ENCODE measurements at regions not wholly inside any gene's neighbourhood (a gene's known extent, or its start where the extent isn't known, plus 50 kb on each side); places are given as distances from the start of the nearest gene placed in this dataset.
"Not testable (repeated sequence)": the region's sequence is repeated elsewhere in the genome, so short reads cannot be mapped to it uniquely, and the experiment has no call there.

DNA sequence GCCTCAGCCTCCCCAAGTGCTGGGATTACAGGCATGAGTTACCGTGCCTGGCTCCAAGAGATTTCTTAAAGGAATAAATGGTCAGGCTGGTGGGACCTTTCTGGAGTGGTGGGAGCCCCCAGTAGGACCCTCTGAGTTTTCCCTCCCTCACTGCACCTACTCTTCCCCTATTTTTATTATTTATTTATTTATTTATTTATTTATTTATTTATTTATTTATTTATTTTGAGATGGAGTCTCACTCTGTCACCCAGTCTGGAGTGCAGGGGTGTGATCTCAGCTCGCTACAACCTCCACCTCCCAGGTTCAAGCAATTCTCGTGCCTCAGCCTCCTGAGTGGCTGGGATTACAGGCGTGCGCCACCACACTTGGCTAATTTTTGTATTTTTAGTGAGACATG lies 678.2 kb downstream of the TYW1 start:
- DNase-seq (ENCODE audit: low spot score) = not testable (repeated sequence)

DNA sequence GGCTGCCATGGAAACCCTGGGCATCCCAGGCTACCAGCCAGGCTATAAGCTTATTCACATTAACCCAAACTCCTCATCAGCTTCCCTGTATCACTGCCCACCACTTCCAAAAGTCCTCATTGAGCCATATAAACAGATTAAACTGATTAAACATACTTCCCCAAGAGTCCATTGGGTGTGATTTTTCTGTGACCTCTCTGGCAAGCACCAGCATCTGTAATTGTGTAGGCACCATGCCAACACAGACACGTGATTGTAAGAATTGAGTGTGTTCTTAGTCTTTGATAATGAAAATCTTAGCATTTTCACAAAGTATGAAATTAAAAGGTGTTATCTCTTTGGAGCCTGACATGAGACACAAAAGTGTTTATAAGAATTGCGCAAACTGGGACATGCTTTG lies 679.3 kb downstream of the TYW1 start:
- no peak for DNase-seq (ENCODE audit: low spot score)

DNA sequence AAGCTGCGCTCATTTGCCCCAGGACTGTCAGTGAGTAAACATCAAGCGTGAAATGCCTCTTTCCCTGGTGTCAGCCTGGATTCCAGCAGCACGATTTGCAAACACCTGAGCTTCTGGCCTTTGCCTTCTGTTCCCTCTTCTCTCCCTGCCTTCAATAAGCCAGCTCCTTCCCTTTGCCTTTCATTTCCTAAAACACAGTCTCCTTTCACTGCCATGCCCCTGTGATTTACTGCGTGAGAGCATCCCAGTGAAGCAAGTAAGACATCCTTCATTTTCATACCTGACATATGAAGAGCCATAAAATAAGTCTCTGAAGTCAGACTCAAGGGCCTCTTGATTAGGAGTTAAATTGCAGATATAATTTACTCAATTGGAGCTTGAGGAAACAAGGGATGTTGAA lies 681.8 kb downstream of the TYW1 start:
- no peak for DNase-seq (ENCODE audit: low spot score)

DNA sequence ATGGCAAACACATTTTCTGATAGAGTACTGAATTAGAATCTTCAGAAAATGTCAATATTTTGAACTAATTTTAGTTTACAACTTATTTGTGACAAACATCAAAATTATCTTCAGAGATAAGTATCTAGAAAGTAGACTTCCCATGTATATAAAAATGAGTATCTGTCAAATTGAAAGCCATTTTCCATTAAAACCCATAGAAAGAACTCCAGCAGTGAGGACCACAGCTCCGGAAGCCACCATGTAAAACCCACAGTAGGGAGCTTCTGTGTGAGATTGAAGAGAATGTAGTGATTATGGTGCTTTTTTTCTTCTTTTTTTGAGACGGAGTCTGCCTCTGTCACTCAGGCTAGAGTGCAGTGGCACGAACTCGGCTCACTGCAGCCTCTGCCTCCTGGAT lies 687.0 kb downstream of the TYW1 start:
- DNase-seq (ENCODE audit: low spot score) = no peak

DNA sequence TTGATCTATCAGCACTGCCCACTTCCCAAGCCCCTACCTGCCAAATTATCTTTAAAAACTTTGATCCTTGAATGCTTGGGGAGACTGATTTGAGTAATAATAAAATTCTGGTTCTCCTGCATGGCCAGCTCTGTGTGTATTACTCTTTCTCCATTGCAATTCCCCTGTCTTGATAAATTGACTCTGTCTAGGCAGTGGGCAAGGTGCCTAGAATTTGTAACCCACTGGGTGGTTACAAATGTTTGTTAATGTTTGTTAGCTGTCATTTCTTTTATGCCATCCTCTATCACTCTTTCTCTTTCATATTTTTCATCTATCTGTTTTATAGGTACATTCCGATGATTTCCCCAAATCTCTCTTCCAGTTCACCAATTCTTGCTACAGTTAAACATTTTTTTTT lies 694.1 kb downstream of the TYW1 start:
- DNase-seq (ENCODE audit: low spot score) = no peak

DNA sequence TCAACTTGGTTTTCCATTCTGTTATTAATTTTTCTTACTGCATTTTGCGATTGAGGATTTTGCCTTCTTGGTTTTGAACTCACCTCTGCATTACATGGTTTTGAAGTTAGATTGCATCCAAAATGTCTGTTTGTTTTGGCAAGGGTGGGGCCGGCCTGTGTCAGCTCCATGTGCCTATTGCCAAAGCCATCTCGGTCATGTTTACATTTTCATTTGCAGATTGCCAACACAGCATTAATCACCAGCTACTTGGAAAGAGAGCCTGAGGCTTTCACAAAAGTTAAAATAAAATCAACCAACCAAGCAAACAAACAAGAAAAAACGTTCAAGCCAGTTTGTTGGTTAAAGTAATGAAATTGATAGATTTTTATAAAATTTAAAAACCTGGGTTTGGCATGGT lies 695.8 kb downstream of the TYW1 start:
- no peak for DNase-seq (ENCODE audit: low spot score)

DNA sequence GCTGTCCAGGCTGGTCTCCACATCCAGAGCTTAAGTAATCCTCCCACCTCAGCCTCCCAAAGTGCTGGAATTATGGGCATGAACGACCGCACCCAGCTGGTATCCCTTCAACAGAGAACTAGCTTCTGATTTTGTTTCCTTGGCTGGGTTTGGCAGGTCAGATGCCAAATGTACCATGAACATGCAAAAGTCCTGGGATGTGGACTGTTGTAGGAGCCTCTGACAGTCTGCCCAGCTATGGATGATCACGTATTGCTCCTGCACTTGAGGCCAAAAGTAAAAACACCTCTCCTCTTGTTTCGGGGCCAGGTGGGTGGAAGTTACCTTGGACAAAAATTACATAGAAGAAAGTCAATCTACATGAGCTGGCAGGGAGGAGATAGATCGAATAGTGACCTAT lies 699.5 kb downstream of the TYW1 start:
- no peak for DNase-seq (ENCODE audit: low spot score)

DNA sequence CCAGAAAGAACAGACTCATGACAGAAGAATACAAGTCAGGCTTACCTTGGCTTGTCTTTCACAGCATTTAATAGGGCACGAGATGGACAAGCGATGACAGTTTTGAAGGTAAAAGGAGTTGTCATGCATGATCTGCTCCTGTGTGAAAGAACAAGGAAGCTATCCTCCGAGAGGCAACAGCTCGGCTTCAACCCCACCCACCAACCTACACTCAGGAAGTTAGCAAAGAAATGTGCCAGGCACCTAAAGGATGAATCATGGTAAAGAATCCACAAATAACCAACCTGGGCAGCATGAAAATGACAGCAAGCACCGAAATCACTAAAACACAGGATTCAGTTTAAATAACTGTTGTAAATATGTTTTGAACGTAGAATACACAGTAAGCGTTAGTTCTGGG lies 700.2 kb downstream of the TYW1 start:
- DNase-seq (ENCODE audit: low spot score) = no peak

DNA sequence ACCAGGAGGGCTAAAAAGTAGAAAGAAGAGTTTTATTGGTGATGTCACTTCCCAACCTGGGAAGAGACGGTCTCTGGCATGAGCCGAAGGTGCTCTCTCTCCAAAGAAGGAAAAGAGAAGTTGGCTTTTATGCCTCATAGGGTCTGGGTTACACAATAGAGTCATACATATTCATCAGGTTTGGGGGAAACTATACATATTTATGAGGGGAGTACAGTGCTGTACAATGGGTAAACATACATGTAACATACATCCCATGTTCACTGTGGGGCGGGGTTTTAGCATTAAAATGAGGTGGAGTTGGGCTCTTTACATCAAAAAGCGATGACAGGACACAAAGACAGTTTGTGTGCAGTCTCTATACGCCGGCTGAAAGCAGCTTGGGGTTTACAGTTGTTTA lies 701.7 kb downstream of the TYW1 start:
- no peak for DNase-seq (ENCODE audit: low spot score)

DNA sequence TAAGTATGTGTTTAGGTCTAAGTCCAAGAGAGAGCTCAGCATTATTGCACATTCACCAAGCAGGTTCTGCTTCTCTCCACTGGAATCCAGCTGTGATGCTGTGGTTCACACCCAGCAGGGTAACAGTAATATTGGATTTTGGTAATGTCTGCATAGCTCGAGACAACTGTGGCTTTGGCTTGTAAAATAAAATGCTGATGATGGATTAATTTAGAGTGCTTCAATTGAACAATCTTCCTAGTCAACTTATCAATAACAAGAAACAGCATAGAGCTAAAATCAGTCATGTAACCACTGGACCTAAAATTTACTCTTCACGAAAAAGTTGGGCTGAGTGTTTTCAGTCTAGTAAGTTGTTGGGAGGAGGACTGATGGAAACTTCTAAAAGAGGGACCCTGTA lies 709.2 kb downstream of the TYW1 start:
- DNase-seq (ENCODE audit: low spot score) = no peak

DNA sequence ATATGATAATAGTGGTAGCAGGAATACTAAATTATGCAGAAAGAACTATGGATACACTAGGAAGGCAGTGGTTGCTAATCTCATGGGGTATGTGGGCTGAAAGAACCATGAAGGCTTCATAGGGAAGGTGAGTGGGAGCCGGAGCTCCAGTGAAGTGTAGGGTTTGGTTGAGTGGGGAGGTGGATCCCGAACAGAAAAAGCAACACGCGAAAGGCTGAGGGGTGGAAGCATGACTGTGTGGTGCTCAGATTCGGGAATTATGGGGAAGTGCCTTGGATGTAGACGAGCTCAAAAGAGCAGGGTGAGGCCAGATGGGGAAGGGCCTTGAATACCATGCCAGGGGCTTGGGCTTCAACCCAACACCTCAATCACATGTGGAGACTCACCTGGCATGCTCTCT lies 715.1 kb downstream of the TYW1 start:
- no peak for DNase-seq (ENCODE audit: low spot score)

DNA sequence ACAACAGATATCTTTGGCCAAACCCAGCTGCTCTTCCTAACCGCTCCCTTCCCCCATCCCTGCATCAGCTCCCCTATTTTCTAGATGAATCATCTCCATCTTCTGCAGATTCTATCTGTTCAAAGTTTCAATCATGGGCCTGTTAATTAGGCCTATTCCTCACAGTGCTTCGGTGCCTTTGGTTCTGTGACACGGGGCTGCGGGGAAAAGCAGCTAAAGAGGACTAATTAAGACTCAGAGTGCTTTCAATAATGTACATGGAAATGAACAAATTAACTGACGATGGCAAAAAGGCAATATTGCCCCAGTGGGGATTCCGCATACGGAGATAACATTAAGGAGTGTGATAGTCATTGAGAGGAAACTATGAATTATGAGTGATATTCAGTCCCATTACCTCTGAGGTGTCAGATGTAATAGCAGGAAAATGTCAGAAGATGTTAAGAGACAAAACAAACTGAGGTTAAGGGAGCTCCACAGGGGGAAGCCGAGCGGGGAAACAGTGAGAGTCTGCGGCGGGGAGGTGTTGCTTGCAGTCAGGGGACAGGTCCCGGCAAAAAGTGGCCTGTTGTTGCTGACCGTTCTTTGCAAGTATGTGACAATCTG lies 716.9 kb downstream of the TYW1 start:
- no peak for DNase-seq (ENCODE audit: low spot score)

DNA sequence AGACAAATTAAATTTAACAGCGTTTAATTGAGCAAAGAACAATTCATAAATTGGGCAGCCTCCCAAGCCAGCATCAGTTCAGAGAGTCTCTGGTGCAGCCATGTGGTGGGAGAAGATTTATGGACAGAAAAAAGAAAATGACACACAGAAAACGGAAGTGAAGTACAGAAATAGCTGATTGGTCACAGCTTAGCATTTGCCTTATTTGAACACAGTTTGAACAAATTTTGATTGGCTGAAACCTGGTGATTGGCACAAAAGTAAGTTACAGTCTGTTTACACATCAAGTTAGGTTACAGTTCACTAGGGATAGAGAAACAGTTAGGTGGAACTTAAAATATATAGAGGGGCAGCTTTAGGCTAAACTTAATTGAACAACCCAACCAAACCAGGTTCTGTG lies 720.1 kb downstream of the TYW1 start:
- no peak for DNase-seq (ENCODE audit: low spot score)

DNA sequence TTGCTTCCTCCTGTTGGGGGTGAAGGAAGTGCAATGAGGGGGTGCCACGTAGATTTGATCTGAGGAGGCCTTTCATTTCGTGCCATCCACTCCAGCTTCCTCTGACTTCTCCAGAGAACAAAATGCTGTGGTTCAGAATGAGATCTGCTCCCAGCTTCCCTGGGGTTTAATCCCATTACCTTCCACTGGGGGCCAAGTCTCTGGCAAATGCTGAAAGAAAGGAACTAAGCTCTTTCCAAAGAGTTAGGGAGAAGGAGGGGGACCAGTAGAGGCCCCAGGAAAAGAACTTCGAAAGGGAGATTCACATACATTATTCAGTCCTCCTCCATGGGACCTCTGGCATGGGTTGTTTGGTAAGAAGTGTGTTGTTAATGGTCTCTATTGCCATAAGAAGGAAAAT lies 727.0 kb downstream of the TYW1 start:
- no peak for DNase-seq (ENCODE audit: low spot score)

DNA sequence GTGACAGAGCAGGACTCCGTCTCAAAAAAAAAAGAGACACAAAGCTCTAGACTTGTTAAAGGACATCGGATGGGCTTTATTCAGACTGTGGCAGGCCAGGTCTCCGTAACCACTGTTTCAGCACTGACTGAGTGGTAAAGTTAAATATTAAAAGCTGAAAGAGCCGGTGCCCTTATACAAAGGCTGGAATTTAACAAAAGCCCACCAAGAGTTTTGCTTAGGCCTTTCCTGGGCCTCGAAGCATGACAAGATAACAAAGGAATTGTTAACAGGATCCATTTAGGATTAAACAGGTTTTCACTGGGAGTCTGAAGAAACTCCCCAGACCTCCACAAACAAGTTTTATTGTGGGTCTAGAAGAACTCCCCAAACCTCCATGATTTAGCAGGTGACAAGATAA lies 727.8 kb downstream of the TYW1 start:
- DNase-seq (ENCODE audit: low spot score) = no peak

DNA sequence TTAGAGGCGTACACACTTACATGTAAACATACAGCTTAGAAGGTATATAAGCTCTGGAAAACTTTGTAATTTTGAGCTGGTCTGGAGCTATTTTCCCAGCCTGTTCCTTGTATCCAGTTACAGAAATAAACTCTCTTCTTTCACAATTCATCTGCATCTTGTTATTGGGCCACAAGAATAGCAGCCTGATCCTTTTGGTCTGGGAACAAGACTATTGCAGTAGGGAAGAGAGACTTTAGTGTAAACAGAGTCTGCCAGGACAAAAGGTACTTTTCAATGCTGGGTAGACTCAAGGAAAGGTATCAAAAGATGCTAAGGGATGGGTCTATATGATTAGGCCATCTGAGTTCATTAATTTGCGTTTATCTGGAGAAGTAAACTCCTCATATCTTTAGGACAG lies 728.3 kb downstream of the TYW1 start:
- no peak for DNase-seq (ENCODE audit: low spot score)

DNA sequence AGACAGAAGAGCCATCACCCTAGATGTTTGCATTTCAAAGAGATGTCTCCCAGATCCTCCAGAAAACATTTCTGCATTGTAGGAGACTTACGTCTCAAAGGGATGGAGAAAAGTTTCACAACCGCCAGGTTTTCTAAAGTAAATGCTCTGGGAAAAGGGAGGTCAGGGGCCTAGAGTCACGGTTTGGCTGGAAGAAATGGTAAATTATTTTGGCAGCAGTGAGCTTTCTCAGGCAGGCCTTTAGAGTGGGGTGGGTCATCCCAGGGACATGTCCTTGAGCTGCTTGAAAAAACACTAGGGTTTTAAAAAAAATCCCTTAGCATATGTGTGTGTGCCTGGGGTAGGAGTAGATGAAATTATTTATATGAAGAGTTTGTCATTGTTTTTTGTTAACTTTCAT lies 728.8 kb downstream of the TYW1 start:
- DNase-seq (ENCODE audit: low spot score) = no peak

DNA sequence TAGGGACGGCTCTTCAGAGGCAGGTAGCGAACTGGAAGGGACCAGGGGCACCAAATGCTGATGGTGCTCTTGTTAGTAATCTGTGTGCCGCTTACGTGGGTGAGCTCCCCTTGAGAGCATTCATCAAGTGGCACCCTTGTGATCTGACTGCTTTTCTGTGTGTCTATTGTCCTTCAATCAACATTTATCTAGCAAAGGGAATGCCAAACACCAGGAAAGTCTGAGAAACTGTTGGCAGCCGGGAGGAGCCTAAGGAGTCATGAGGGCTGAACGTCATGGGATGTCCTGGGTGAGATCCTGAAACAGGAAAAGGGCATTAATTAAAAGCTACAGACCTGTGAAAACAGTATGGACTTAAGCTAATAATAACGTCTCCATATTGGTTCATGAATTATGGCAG lies 733.1 kb downstream of the TYW1 start:
- DNase-seq (ENCODE audit: low spot score) = no peak

DNA sequence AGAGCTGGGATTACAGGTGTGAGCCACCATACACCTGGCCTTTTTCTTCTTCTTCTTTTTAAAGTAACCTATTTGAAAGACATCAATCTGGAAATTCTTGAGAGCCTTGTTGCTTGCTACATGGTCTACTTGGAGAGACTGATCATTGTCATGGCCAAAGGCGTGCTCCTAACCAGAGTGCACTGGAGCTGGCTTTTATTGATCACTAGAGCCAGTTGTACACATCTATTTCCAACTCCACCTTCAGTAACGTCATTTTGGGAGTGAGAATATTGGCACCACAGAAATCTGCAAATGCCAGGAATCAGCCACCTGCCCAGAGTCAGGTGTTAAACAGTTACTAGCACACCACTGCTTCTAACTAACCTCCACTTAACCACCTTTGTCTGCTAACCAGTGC lies 735.1 kb downstream of the TYW1 start:
- DNase-seq (ENCODE audit: low spot score) = no peak

DNA sequence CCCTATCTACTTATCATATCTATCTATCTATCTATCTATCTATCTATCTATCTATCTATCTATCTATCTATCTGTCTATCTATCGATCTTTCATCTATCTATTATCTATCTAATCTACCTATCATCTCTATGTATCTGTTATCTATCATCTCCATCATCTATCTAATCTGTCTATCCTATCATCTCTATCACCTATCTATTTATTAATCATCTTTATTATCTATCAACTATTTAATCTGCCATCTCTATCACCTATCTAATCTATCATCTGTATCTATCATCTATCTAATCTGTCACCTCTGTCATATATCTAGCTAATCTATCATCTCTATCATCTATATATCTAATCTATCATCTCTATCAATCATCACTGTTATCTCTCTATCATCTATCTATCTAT lies 736.3 kb downstream of the TYW1 start:
- DNase-seq (ENCODE audit: low spot score) = no peak

DNA sequence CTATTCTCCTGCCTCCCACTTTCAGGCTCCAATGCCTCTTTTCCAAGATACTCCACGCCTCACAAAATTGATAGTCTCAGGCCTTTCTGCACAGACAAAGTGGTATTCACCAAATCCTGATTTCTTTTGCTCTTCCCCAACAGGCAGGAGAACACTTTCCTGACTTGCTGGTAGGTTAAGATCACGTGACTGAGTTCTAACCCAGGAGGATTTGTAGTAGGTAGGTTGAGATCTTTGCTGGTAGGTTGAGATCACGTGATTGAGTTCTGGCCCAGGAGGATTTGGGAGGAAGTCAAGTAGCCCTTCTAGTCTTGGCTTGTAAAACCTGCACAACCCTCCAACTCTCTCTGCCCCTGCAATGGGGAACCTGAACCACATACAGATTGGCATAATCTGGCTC lies 741.5 kb downstream of the TYW1 start:
- DNase-seq (ENCODE audit: low spot score) = no peak

DNA sequence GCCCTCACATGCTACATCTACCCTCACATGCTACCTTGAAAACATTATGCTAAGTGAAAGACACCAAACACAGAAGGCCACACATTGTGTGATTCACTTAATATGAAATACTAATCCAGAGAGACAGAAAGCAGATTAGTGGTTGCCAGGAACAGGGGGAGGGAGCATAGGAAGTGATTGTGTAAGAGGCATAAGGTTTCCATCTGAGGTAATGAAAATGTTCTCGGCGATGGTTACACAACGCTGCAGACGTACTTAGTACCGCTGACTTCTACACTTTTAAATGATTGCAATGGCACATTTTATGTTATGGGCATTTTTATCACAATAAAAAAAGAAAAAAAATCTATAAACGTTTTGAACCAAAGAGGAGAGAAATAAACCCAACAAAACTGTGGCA lies 742.3 kb downstream of the TYW1 start:
- DNase-seq (ENCODE audit: low spot score) = no peak

DNA sequence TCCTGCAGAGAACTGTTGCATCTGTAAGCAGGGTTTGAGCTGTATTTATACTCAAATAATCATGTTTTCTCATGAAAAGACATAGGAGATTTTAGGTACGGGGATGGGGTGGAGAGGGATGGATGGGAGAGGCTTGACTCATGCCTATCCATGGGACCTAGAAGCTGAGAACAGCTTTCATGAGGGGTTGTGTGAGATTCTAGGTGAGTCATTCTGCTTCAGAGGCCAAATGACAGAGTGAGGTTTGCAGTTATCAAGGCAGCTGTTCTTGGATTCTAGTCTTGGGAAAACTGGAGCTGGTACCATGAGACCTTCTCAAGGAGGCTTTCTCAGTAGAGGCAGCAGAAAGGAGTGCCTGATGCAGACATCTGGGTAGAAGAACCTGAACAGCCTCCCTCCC lies 746.9 kb downstream of the TYW1 start:
- DNase-seq (ENCODE audit: low spot score) = no peak

DNA sequence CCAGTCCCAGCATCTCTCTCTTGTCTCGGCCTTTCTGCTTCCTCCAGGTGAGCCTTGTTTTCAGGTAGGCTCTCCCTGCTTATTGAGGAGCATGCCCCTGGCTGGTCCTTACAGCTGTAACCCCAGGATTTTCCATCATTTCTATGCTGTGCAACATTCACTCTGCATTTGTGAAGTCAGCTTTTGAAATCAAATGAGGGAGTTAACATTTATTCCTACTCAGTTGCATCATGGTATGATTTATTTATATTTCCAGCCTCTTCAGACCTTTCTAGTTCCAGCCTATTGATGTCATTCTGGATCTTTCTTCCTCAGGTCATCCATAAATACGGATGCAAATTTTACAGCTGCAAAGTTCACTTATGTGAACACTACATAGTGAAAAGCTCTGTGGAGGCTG lies 755.6 kb downstream of the TYW1 start:
- no peak for DNase-seq (ENCODE audit: low spot score)

Measured in mesenteric fat pad (tissue), 1 donor.